MM.1S (cell line): ENCODE measurements at regions not wholly inside any gene's neighbourhood (a gene's known extent, or its start where the extent isn't known, plus 50 kb on each side); places are given as distances from the start of the nearest gene placed in this dataset.

ENCODE experiments used
- DNase-seq: peaks from one replicate; pipeline ENCODE4 v3.0.0-alpha.2; 2015
- H2AFZ ChIP-seq: fragments of 300-600 bp; sonication (generic); 2 replicates; pipeline ENCODE4 v1.6.0; 2016; ENCODE audit warnings: antibody characterized with exemption, low read length
- H3F3A ChIP-seq: fragments of 300-600 bp; sonication (generic); 2 replicates; pipeline ENCODE4 v1.6.1; 2016; ENCODE audit warnings: mild to moderate bottlenecking, antibody characterized with exemption, low read length, moderate library complexity, mixed read lengths; ENCODE audit not compliant: insufficient read depth
- H3K27ac ChIP-seq: fragments of 300-600 bp; sonication (generic); 2 replicates; pipeline ENCODE4 v1.5.1; 2016; ENCODE audit warnings: mild to moderate bottlenecking, low read length
- H3K27me3 ChIP-seq: fragments of 300-600 bp; sonication (generic); replicated peaks from 2 replicates; pipeline ENCODE4 v1.6.0; 2016; ENCODE audit warnings: low read length; ENCODE audit not compliant: insufficient read depth
- H3K36me3 ChIP-seq: fragments of 300-600 bp; sonication (generic); replicated peaks from 2 replicates; pipeline ENCODE4 v1.6.1; 2016; ENCODE audit warnings: mild to moderate bottlenecking, low read length, mixed read lengths; ENCODE audit not compliant: insufficient read depth
- H3K4me1 ChIP-seq: fragments of 300-600 bp; sonication (generic); 2 replicates; pipeline ENCODE4 v1.6.1; 2016; ENCODE audit warnings: low read length, mixed read lengths
- H3K4me2 ChIP-seq: fragments of 300-600 bp; sonication (generic); 2 replicates; pipeline ENCODE4 v1.6.0; 2016; ENCODE audit warnings: low read depth, low read length
- H3K4me3 ChIP-seq: fragments of 300-600 bp; sonication (generic); 2 replicates; pipeline ENCODE4 v1.5.1; 2016; ENCODE audit warnings: low read length, mixed read lengths
- H3K79me2 ChIP-seq: fragments of 300-600 bp; sonication (generic); 2 replicates; pipeline ENCODE4 v1.6.1; 2016; ENCODE audit warnings: mixed run types, low read length, mixed read lengths
- H3K9ac ChIP-seq: fragments of 300-600 bp; sonication (generic); 2 replicates; pipeline ENCODE4 v1.6.1; 2016; ENCODE audit warnings: low read length, mixed read lengths
- H3K9me2 ChIP-seq: fragments of 300-600 bp; sonication (generic); replicated peaks from 2 replicates; pipeline ENCODE4 v1.6.1; 2016; ENCODE audit warnings: mild to moderate bottlenecking, low read length, mixed read lengths; ENCODE audit not compliant: insufficient read depth
- H3K9me3 ChIP-seq: fragments of 300-600 bp; sonication (generic); replicated peaks from 2 replicates; pipeline ENCODE4 v1.6.1; 2016; ENCODE audit warnings: mild to moderate bottlenecking, low read length, mixed read lengths; ENCODE audit not compliant: insufficient read depth
- H4K20me1 ChIP-seq: fragments of 300-600 bp; sonication (generic); 2 replicates; pipeline ENCODE4 v1.6.1; 2016; ENCODE audit warnings: mild to moderate bottlenecking, low read length, moderate library complexity, mixed read lengths; ENCODE audit not compliant: insufficient read depth
- EZH2 ChIP-seq: fragments of 300-600 bp; sonication (generic); optimal IDR thresholded peaks from 2 replicates; pipeline ENCODE3; 2017; ENCODE audit warnings: low read depth, mild to moderate bottlenecking, antibody characterized with exemption, low read length, mixed read lengths
- EZH2phosphoT487 ChIP-seq: fragments of 300-600 bp; sonication (generic); IDR thresholded peaks from 2 replicates; pipeline ENCODE4 v1.6.1; 2018; ENCODE audit warnings: antibody characterized with exemption, low read length
- TF ChIP-seq, protein P1 (sequence below): fragments of 300-600 bp; sonication (generic); IDR thresholded peaks from 2 replicates; pipeline ENCODE4 v1.5.1; 2016; ENCODE audit warnings: antibody characterized with exemption, low read length, mixed read lengths

GRCh38 chr9:119005162-119005561, 364.1 kb downstream of the BRINP1 start:
- DNase-seq = no peak
- Histone ChIP-seq H3K27ac (no peak overlapping the region), H3K9ac (no peak overlapping the region), H3F3A (no peaks in the 10 kb centered on the region), H2AFZ (no peak overlapping the region), H3K79me2 (no peaks in the 10 kb centered on the region), H3K4me1 (no peaks in the 10 kb centered on the region), H4K20me1 (no peaks in the 10 kb centered on the region), H3K4me3 (no peak overlapping the region), H3K9me3 (no peaks in the 10 kb centered on the region), H3K27me3 (no peaks in the 10 kb centered on the region), H3K36me3 (no peaks in the 10 kb centered on the region), H3K4me2 (no peak overlapping the region), H3K9me2 (no peaks in the 10 kb centered on the region)
- TF ChIP-seq EZH2phosphoT487 (no peak), EZH2 (no peak)
- TF ChIP-seq, protein P1, sequence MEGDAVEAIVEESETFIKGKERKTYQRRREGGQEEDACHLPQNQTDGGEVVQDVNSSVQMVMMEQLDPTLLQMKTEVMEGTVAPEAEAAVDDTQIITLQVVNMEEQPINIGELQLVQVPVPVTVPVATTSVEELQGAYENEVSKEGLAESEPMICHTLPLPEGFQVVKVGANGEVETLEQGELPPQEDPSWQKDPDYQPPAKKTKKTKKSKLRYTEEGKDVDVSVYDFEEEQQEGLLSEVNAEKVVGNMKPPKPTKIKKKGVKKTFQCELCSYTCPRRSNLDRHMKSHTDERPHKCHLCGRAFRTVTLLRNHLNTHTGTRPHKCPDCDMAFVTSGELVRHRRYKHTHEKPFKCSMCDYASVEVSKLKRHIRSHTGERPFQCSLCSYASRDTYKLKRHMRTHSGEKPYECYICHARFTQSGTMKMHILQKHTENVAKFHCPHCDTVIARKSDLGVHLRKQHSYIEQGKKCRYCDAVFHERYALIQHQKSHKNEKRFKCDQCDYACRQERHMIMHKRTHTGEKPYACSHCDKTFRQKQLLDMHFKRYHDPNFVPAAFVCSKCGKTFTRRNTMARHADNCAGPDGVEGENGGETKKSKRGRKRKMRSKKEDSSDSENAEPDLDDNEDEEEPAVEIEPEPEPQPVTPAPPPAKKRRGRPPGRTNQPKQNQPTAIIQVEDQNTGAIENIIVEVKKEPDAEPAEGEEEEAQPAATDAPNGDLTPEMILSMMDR = no peak

- Histone ChIP-seq H3K9me3 (no peaks in the 10 kb centered on the region), H3K9me2 (no peaks in the 10 kb centered on the region), H3K27ac (no peak overlapping the region), H3K4me3 (no peak overlapping the region; the same call in 1 of the 2 replicates), H3K27me3 (no peaks in the 10 kb centered on the region), H3K36me3 (no peaks in the 10 kb centered on the region), H4K20me1 (no peaks in the 10 kb centered on the region), H2AFZ (peak overlapping the region; percentile 46; the same call in 1 of the 2 replicates), H3K4me1 (no peaks in the 10 kb centered on the region), H3F3A (no peaks in the 10 kb centered on the region), H3K79me2 (no peaks in the 10 kb centered on the region), H3K4me2 (peak overlapping the region; percentile 28; the same call in 1 of the 2 replicates), H3K9ac (no peak overlapping the region)
- peak; percentile 32 for DNase-seq
- TF ChIP-seq, protein P1 = no peak
- TF ChIP-seq EZH2phosphoT487 (no peak), EZH2 (no peak)
Observed at GRCh38 chr9:119009249-119009648, 360.0 kb downstream of the BRINP1 start.

DNA sequence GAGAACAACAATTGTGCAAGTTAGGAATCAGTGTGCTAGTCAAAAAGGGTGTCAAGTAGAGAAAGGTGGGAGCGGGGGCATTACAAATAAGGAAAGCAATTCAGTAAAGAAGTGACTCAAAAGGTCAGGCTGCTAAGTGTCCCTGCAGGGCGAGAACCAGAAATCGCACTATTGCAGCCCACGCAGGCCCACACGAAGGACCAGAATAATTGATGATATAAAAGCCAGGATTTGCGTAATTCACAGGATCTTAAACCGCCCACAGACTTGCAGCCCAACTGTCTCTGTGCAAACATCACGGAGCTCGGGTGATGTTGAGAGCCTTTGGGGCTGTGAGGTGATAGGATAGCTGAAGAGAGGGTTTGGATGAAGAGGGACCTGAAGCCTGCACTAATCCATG, 349.0 kb downstream of the BRINP1 start:
- no peak overlapping the region for H3K4me2 ChIP-seq
- H3K9me2 ChIP-seq = no peaks in the 10 kb centered on the region
- H3K79me2 ChIP-seq = no peaks in the 10 kb centered on the region
- H3K27ac ChIP-seq = no peak overlapping the region
- H2AFZ ChIP-seq = no peak overlapping the region
- H3K4me1 ChIP-seq = no peaks in the 10 kb centered on the region
- H3F3A ChIP-seq = no peaks in the 10 kb centered on the region
- H3K9me3 ChIP-seq = no peaks in the 10 kb centered on the region
- H3K36me3 ChIP-seq = no peaks in the 10 kb centered on the region
- H4K20me1 ChIP-seq = no peaks in the 10 kb centered on the region
- TF ChIP-seq EZH2 = no peak
- TF ChIP-seq EZH2phosphoT487 = no peak
- TF ChIP-seq, protein P1 = no peak
- no peak overlapping the region for H3K4me3 ChIP-seq
- no peak overlapping the region for H3K9ac ChIP-seq
- H3K27me3 ChIP-seq = no peaks in the 10 kb centered on the region
- DNase-seq = no peak
